SK-N-SH treated with all-trans-retinoic acid at 6 μM for 48 hours (cell line): ENCODE measurements at regions not wholly inside any gene's neighbourhood (a gene's known extent, or its start where the extent isn't known, plus 50 kb on each side); places are given as distances from the start of the nearest gene placed in this dataset.

Experiments
- ARNTL ChIP-seq: fragments of 450-650 bp; formaldehyde crosslinking; IDR thresholded peaks from 2 replicates; pipeline ENCODE4 v1.5.0; 2020; ENCODE audit warnings: low read depth, mild to moderate bottlenecking, moderate library complexity, borderline replicate concordance
- CREB5 ChIP-seq: fragments of 250-450 bp; sonication (Bioruptor Pico); IDR thresholded peaks from 2 replicates; pipeline ENCODE4 v1.5.1; 2020; ENCODE audit warnings: low read depth, mild to moderate bottlenecking, moderate library complexity
- CSDC2 ChIP-seq: fragments of 250-450 bp; sonication (Bioruptor Pico); IDR thresholded peaks from 2 replicates; pipeline ENCODE4 v1.5.0; 2020; ENCODE audit warnings: mild to moderate bottlenecking, moderate library complexity
- CSRNP3 ChIP-seq: fragments of 250-450 bp; sonication (Bioruptor Pico); IDR thresholded peaks from 2 replicates; pipeline ENCODE4 v1.5.1; 2021; ENCODE audit warnings: mild to moderate bottlenecking, moderate library complexity
- ESRRG ChIP-seq: fragments of 250-450 bp; sonication (Bioruptor Pico); IDR thresholded peaks from 2 replicates; pipeline ENCODE4 v1.6.1; 2021; ENCODE audit warnings: mild to moderate bottlenecking
- ISL1 ChIP-seq: fragments of 250-450 bp; sonication (Bioruptor Pico); IDR thresholded peaks from 2 replicates; pipeline ENCODE4 v2.1.2; 2022; ENCODE audit warnings: mild to moderate bottlenecking, moderate library complexity
- PATZ1 ChIP-seq: fragments of 250-450 bp; sonication (Bioruptor Pico); IDR thresholded peaks from 2 replicates; pipeline ENCODE4 v1.8.0; 2020; ENCODE audit warnings: mild to moderate bottlenecking, moderate library complexity, borderline replicate concordance
- POU6F1 ChIP-seq: fragments of 250-450 bp; sonication (Bioruptor Pico); IDR thresholded peaks from 2 replicates; pipeline ENCODE4 v1.8.0; 2021; ENCODE audit warnings: low read depth, mild to moderate bottlenecking, moderate library complexity, borderline replicate concordance
- RARB ChIP-seq: fragments of 250-450 bp; sonication (Bioruptor Pico); IDR thresholded peaks from 2 replicates; pipeline ENCODE4 v1.8.0; 2021; ENCODE audit warnings: mild to moderate bottlenecking, moderate library complexity
- TCF4 ChIP-seq: fragments of 250-450 bp; sonication (Bioruptor Pico); IDR thresholded peaks from 2 replicates; pipeline ENCODE4 v1.8.0; 2021; ENCODE audit warnings: mild to moderate bottlenecking, moderate library complexity, borderline replicate concordance
- TOX ChIP-seq: fragments of 250-450 bp; sonication (Bioruptor Pico); IDR thresholded peaks from 2 replicates; pipeline ENCODE4 v1.8.0; 2021; ENCODE audit warnings: mild to moderate bottlenecking, moderate library complexity, borderline replicate concordance
- ZFP3 ChIP-seq: fragments of 250-450 bp; sonication (Bioruptor Pico); IDR thresholded peaks from 2 replicates; pipeline ENCODE4 v1.5.0; 2020; ENCODE audit warnings: mild to moderate bottlenecking, moderate library complexity
- ZFP30 ChIP-seq: fragments of 450-650 bp; formaldehyde crosslinking; IDR thresholded peaks from 2 replicates; pipeline ENCODE4 v1.5.0; 2022; ENCODE audit warnings: mild to moderate bottlenecking, moderate library complexity
- ZNF565 ChIP-seq: fragments of 450-650 bp; formaldehyde crosslinking; conservative IDR thresholded peaks from 2 replicates; pipeline ENCODE4 v1.5.0; 2020; ENCODE audit warnings: low read depth, mild to moderate bottlenecking, moderate library complexity

- TF ChIP-seq ISL1 (CRISPR knock-in tag) = no peak
- no peak for TF ChIP-seq ARNTL (CRISPR knock-in tag)
- no peak for TF ChIP-seq POU6F1 (CRISPR knock-in tag)
- no peak for TF ChIP-seq RARB (CRISPR knock-in tag)
- TF ChIP-seq CSDC2 (CRISPR knock-in tag) = no peak
- no peak for TF ChIP-seq TOX (CRISPR knock-in tag)
- no peak for TF ChIP-seq ZFP30 (CRISPR knock-in tag)
- TF ChIP-seq ZFP3 (CRISPR knock-in tag) = no peak
- TF ChIP-seq CREB5 = no peak
- TF ChIP-seq CSRNP3 (CRISPR knock-in tag) = no peak
- TF ChIP-seq PATZ1 (CRISPR knock-in tag) = no peak
- TF ChIP-seq ESRRG (CRISPR knock-in tag) = no peak
- no peak for TF ChIP-seq TCF4
- TF ChIP-seq ZNF565 (CRISPR knock-in tag) = no peak
These were observed 57.3 kb upstream of the CREB1 start for GRCh38 chr2:207472343-207473048.
